H9 (cell line): ENCODE measurements at regions not wholly inside any gene's neighbourhood (a gene's known extent, or its start where the extent isn't known, plus 50 kb on each side); places are given as distances from the start of the nearest gene placed in this dataset.

Source experiments
- DNase-seq: peaks from one replicate; pipeline ENCODE4 v3.0.0-alpha.2; 2017
- H2AFZ ChIP-seq: one replicate; pipeline ENCODE4 v1.6.1; 2013; ENCODE audit warnings: mild to moderate bottlenecking, low read length, control low read depth, moderate library complexity
- H2AK5ac ChIP-seq: 2 replicates; pipeline ENCODE4 v1.6.1; 2013; ENCODE audit warnings: low read length, control low read depth, mixed read lengths; ENCODE audit not compliant: insufficient read length
- H2BK120ac ChIP-seq: one replicate; pipeline ENCODE4 v1.6.1; 2013; ENCODE audit warnings: low read depth, mild to moderate bottlenecking, low read length, control low read depth, inconsistent platforms; ENCODE audit not compliant: poor library complexity, severe bottlenecking
- H2BK12ac ChIP-seq: 2 replicates; pipeline ENCODE4 v1.6.1; 2013; ENCODE audit warnings: low read length, control low read depth, mixed read lengths, low read depth; ENCODE audit not compliant: insufficient read length
- H2BK15ac ChIP-seq: 2 replicates; pipeline ENCODE4 v1.6.1; 2013; ENCODE audit warnings: low read depth, low read length, control low read depth
- H2BK20ac ChIP-seq: one replicate; pipeline ENCODE4 v1.6.1; 2013; ENCODE audit warnings: low read depth, mild to moderate bottlenecking, low read length, control low read depth, inconsistent platforms; ENCODE audit not compliant: poor library complexity, severe bottlenecking
- H2BK5ac ChIP-seq: 2 replicates; pipeline ENCODE4 v1.6.1; 2013; ENCODE audit warnings: low read length, control low read depth, mixed read lengths; ENCODE audit not compliant: insufficient read length
- H3K14ac ChIP-seq: 2 replicates; pipeline ENCODE4 v1.6.1; 2013; ENCODE audit warnings: low read length, control low read depth; ENCODE audit not compliant: insufficient read depth
- H3K18ac ChIP-seq: 2 replicates; pipeline ENCODE4 v1.6.1; 2013; ENCODE audit warnings: low read depth, mild to moderate bottlenecking, mixed read lengths, low read length, control low read depth; ENCODE audit not compliant: insufficient read length
- H3K23ac ChIP-seq: 2 replicates; pipeline ENCODE4 v1.6.1; 2013; ENCODE audit warnings: low read length, control low read depth, mixed read lengths, low read depth; ENCODE audit not compliant: insufficient read length
- H3K23me2 ChIP-seq: 2 replicates; pipeline ENCODE4 v1.6.1; 2013; ENCODE audit warnings: low read depth, mild to moderate bottlenecking, mixed read lengths, low read length, control low read depth; ENCODE audit not compliant: insufficient read length, poor library complexity, severe bottlenecking
- H3K27ac ChIP-seq: 2 replicates; pipeline ENCODE4 v1.5.1; 2013; ENCODE audit warnings: low read length, control low read depth, mixed read lengths, low read depth; ENCODE audit not compliant: insufficient read length
- H3K27me3 ChIP-seq: 2 replicates; pipeline ENCODE4 v1.6.1; 2013; ENCODE audit warnings: low read length, control low read depth, inconsistent platforms; ENCODE audit not compliant: insufficient read depth
- H3K4ac ChIP-seq: 2 replicates; pipeline ENCODE4 v1.6.1; 2013; ENCODE audit warnings: low read depth, mild to moderate bottlenecking, control low read depth, inconsistent platforms, low read length, moderate library complexity
- H3K4me1 ChIP-seq: 2 replicates; pipeline ENCODE4 v1.6.1; 2013; ENCODE audit warnings: low read length, control low read depth, inconsistent platforms; ENCODE audit not compliant: insufficient read depth
- H3K4me2 ChIP-seq: 2 replicates; pipeline ENCODE4 v1.6.1; 2013; ENCODE audit warnings: low read length, control low read depth, mixed read lengths; ENCODE audit not compliant: insufficient read length, insufficient read depth
- H3K56ac ChIP-seq: 2 replicates; pipeline ENCODE4 v1.6.1; 2013; ENCODE audit warnings: low read depth, mild to moderate bottlenecking, mixed read lengths, low read length, control low read depth; ENCODE audit not compliant: insufficient read length
- H3K79me1 ChIP-seq: 2 replicates; pipeline ENCODE4 v1.6.1; 2013; ENCODE audit warnings: low read depth, mild to moderate bottlenecking, moderate library complexity, low read length, control low read depth, inconsistent platforms; ENCODE audit not compliant: insufficient read depth, poor library complexity, severe bottlenecking
- H3K79me2 ChIP-seq: 2 replicates; pipeline ENCODE4 v1.6.1; 2013; ENCODE audit warnings: low read length, control low read depth, inconsistent platforms; ENCODE audit not compliant: insufficient read depth
- H3K9ac ChIP-seq: 2 replicates; pipeline ENCODE4 v1.6.1; 2013; ENCODE audit warnings: low read length, control low read depth, mixed read lengths; ENCODE audit not compliant: insufficient read length; ENCODE audit errors: extremely low read depth
- H3K9me3 ChIP-seq: one replicate; pipeline ENCODE4 v1.6.1; 2013; ENCODE audit warnings: low read depth, low read length, inconsistent platforms; ENCODE audit not compliant: control insufficient read depth
- H3T11ph ChIP-seq: one replicate; pipeline ENCODE4 v1.6.1; 2013; ENCODE audit warnings: mild to moderate bottlenecking, low read length, control low read depth, inconsistent platforms
- H4K20me1 ChIP-seq: one replicate; pipeline ENCODE4 v1.6.1; 2013; ENCODE audit not compliant: control insufficient read depth, insufficient read length, insufficient read depth
- H4K5ac ChIP-seq: 2 replicates; pipeline ENCODE4 v1.6.1; 2013; ENCODE audit warnings: low read depth, mild to moderate bottlenecking, mixed read lengths, low read length, control low read depth; ENCODE audit not compliant: insufficient read length
- H4K8ac ChIP-seq: replicated peaks from 2 replicates; pipeline ENCODE4 v1.6.1; 2013; ENCODE audit warnings: low read length, control low read depth, mixed read lengths, low read depth; ENCODE audit not compliant: insufficient read length
- H4K91ac ChIP-seq: 2 replicates; pipeline ENCODE4 v1.6.1; 2013; ENCODE audit warnings: low read depth, mild to moderate bottlenecking, moderate library complexity, mixed read lengths, low read length, control low read depth; ENCODE audit not compliant: insufficient read length
- H3K27ac Mint-ChIP-seq, 3 experiments: 2 replicates in 2 of 3; 3 replicates in 1 of 3; pipeline ENCODE4 v1.8.0; 2020 to 2021; ENCODE audit warnings: mixed read lengths in 3 of 3, mild to moderate bottlenecking in 1 of 3, moderate library complexity in 1 of 3
- H3K27me3 Mint-ChIP-seq: 2 replicates; pipeline ENCODE4 v1.8.0; 2021; ENCODE audit warnings: low read depth, mild to moderate bottlenecking, moderate library complexity, mixed read lengths
- H3K36me3 Mint-ChIP-seq, 3 experiments: 2 replicates in 2 of 3; 3 replicates in 1 of 3; pipeline ENCODE4 v1.8.0; 2020 to 2021; ENCODE audit warnings: low read depth in 3 of 3, mixed read lengths in 3 of 3; ENCODE audit not compliant: insufficient read depth in 1 of 3
- H3K4me1 Mint-ChIP-seq, 2 experiments: 2 replicates each; pipeline ENCODE4 v1.8.0; 2020; ENCODE audit warnings: mixed read lengths in 2 of 2
- H3K4me3 Mint-ChIP-seq, 2 experiments: 2 replicates in 1 of 2; 3 replicates in 1 of 2; pipeline ENCODE4 v1.8.0; 2020 to 2021; ENCODE audit warnings: mild to moderate bottlenecking in 2 of 2, mixed read lengths in 2 of 2, moderate library complexity in 1 of 2
- H3K9me3 Mint-ChIP-seq, 2 experiments: 2 replicates in 1 of 2; 3 replicates in 1 of 2; pipeline ENCODE4 v1.8.0; 2020; ENCODE audit warnings: mild to moderate bottlenecking in 2 of 2, mixed read lengths in 2 of 2, moderate library complexity in 1 of 2
- CTCF ChIP-seq: fragments of 200-600 bp; sonication (generic); conservative IDR thresholded peaks from 3 replicates; pipeline ENCODE4 v1.8.0; 2021; ENCODE audit warnings: antibody characterized with exemption, mild to moderate bottlenecking
- WGBS: extraction: QIAGEN DNeasy Blood & Tissue Kit; methylation state at CpG from one replicate; pipeline ENCODE4 v1.1.7; 2013; ENCODE audit warnings: missing lambda C conversion rate, low lambda C conversion rate, mixed read lengths; ENCODE audit not compliant: insufficient read length; ENCODE audit errors: extremely low coverage; 5-methylcytosine and 5-hydroxymethylcytosine counted together

GRCh38 chr5:154583671-154584177, 105.7 kb upstream of the HAND1 start:
- H3K9ac ChIP-seq = no peak overlapping the region
- H3T11ph ChIP-seq = no peak overlapping the region
- no peak overlapping the region for H4K8ac ChIP-seq
- H3K4me2 ChIP-seq = no peak overlapping the region
- Mint-ChIP-seq H3K36me3 (no peaks in the 10 kb centered on the region), H3K4me3 (no peak overlapping the region), H3K27ac (no peak overlapping the region), H3K4me1 (peaks cover 6 to 11% of the 10 kb centered on the region in 2 experiments; a peak in 3 of 4 replicates), H3K27me3 (peaks cover 11% of the 10 kb centered on the region), H3K9me3 (no peaks in the 10 kb centered on the region)
- no peaks in the 10 kb centered on the region for H3K79me1 ChIP-seq
- no peaks in the 10 kb centered on the region for H3K27me3 ChIP-seq
- H3K14ac ChIP-seq = no peak overlapping the region
- DNase-seq = no peak
- no peak overlapping the region for H3K23ac ChIP-seq
- no peaks in the 10 kb centered on the region for H4K20me1 ChIP-seq
- WGBS = no CpG with 5 or more reads among the region's 12 CpGs
- TF ChIP-seq CTCF = no peak
- H3K18ac ChIP-seq = no peak overlapping the region
- H2BK20ac ChIP-seq = no peak overlapping the region
- no peaks in the 10 kb centered on the region for H3K4me1 ChIP-seq
- H3K27ac ChIP-seq = no peak overlapping the region
- no peak overlapping the region for H2AFZ ChIP-seq
- no peak overlapping the region for H4K91ac ChIP-seq
- no peaks in the 10 kb centered on the region for H3K23me2 ChIP-seq
- H3K9me3 ChIP-seq = no peaks in the 10 kb centered on the region
- no peaks in the 10 kb centered on the region for H3K79me2 ChIP-seq
- H3K4ac ChIP-seq = no peak overlapping the region
- no peak overlapping the region for H2BK15ac ChIP-seq
- H2AK5ac ChIP-seq = no peak overlapping the region
- no peak overlapping the region for H2BK120ac ChIP-seq
- H2BK5ac ChIP-seq = no peak overlapping the region
- no peak overlapping the region for H4K5ac ChIP-seq
- no peak overlapping the region for H3K56ac ChIP-seq
- H2BK12ac ChIP-seq = no peak overlapping the region
